WERI-Rb-1 (cell line): ENCODE measurements at regions not wholly inside any gene's neighbourhood (a gene's known extent, or its start where the extent isn't known, plus 50 kb on each side); places are given as distances from the start of the nearest gene placed in this dataset.
A peak's percentile ranks its signal among the peaks of the same experiment; 100 is the strongest.
"Not testable (repeated sequence)": the region's sequence is repeated elsewhere in the genome, so short reads cannot be mapped to it uniquely, and the experiment has no call there.

ENCODE experiments used
- DNase-seq: peaks from one replicate; pipeline ENCODE4 v3.0.0-alpha.2; 2020
- H3K27ac ChIP-seq: fragments of 250-450 bp; sonication (Bioruptor Pico); 2 replicates; pipeline ENCODE4 v1.5.1; 2020; ENCODE audit warnings: mild to moderate bottlenecking, moderate library complexity
- H3K27me3 ChIP-seq: fragments of 250-450 bp; sonication (Bioruptor Pico); 2 replicates; pipeline ENCODE4 v1.5.1; 2021; ENCODE audit warnings: mild to moderate bottlenecking, low read depth, moderate library complexity; ENCODE audit not compliant: insufficient read depth, severe bottlenecking
- H3K36me3 ChIP-seq: fragments of 250-450 bp; sonication (Bioruptor Pico); 2 replicates; pipeline ENCODE4 v1.5.1; 2020; ENCODE audit warnings: mild to moderate bottlenecking, moderate library complexity
- H3K4me3 ChIP-seq: 2 replicates; pipeline ENCODE4 v1.5.1; 2011; ENCODE audit warnings: low read depth, mild to moderate bottlenecking, control low read depth, low read length
- H3K9me3 ChIP-seq: fragments of 250-450 bp; sonication (Bioruptor Pico); 2 replicates; pipeline ENCODE4 v1.5.1; 2021; ENCODE audit warnings: mild to moderate bottlenecking, moderate library complexity; ENCODE audit not compliant: severe bottlenecking
- TF ChIP-seq, protein P1 (sequence below): IDR thresholded peaks from 2 replicates; pipeline ENCODE4 v1.5.1; 2011; ENCODE audit warnings: low read depth, mild to moderate bottlenecking, control low read depth, inconsistent platforms, low read length

DNA sequence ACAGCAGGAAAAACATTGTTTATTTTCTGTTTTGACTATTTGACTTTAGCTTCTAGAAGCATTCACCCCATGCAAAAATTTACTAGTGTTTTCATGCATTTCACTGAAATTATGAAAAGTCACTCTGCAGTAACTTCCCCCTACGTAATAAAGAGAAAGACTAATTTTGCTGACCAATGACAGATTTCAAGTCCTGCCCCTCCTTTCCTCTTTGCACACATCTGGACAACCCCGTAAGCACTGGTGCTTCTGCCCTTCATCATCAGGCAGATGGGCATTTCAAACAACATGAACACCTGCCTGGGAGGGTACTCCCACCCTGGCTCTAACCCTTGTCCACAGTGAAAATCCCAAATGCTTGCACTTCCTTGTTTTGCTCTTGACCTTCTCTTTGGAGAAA, 815.0 kb upstream of the ID2 start:
- Histone ChIP-seq H3K9me3 (no peaks in the 10 kb centered on the region), H3K27me3 (no peaks in the 10 kb centered on the region), H3K27ac (no peak overlapping the region), H3K4me3 (no peak overlapping the region), H3K36me3 (no peaks in the 10 kb centered on the region)
- no peak for DNase-seq
- TF ChIP-seq, protein P1, sequence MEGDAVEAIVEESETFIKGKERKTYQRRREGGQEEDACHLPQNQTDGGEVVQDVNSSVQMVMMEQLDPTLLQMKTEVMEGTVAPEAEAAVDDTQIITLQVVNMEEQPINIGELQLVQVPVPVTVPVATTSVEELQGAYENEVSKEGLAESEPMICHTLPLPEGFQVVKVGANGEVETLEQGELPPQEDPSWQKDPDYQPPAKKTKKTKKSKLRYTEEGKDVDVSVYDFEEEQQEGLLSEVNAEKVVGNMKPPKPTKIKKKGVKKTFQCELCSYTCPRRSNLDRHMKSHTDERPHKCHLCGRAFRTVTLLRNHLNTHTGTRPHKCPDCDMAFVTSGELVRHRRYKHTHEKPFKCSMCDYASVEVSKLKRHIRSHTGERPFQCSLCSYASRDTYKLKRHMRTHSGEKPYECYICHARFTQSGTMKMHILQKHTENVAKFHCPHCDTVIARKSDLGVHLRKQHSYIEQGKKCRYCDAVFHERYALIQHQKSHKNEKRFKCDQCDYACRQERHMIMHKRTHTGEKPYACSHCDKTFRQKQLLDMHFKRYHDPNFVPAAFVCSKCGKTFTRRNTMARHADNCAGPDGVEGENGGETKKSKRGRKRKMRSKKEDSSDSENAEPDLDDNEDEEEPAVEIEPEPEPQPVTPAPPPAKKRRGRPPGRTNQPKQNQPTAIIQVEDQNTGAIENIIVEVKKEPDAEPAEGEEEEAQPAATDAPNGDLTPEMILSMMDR, result no peak

DNA sequence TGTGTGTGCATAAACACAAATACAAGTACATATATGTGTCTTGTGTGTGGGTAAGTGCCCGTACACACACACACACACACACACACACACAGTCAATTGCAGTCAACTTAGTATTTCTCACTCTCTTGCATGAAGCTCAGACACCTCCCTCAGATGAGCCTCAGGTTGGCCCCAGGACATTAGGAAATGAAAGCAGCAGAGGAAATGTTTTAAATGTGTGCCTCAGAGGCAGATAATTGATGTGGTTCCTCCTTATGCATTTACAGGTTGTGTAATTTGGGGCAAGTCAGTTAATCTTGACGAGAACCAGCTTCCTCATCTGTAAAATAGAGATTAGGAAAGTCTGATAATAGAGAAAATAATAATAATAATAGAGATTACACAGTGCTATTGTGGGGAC, 814.0 kb upstream of the ID2 start:
- no peaks in the 10 kb centered on the region for H3K36me3 ChIP-seq
- no peaks in the 10 kb centered on the region for H3K9me3 ChIP-seq
- H3K27me3 ChIP-seq, result no peaks in the 10 kb centered on the region
- H3K27ac ChIP-seq, result no peak overlapping the region
- TF ChIP-seq, protein P1, result no peak
- DNase-seq, result no peak
- H3K4me3 ChIP-seq, result no peak overlapping the region

DNA sequence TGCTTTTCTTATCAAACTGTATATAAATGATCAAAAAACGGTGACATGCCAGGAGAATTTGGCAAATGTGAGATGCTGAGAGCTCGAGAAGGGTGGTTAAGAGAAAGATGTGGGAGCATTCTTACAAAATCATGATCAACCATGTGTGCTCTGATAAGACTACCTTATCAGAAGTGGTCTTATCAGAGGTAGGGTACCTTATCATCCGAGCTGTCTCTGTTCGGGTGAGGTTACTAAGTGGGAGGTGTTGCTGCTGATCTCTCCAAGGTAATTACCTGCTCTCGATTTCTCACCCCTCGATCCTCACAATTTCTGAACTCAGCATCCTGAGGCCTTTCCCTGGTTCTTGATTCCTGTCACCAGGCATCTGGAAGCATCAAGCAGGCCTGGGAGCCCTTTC, 813.0 kb upstream of the ID2 start:
- no peak overlapping the region for H3K27ac ChIP-seq
- H3K9me3 ChIP-seq, result no peaks in the 10 kb centered on the region
- no peaks in the 10 kb centered on the region for H3K36me3 ChIP-seq
- no peaks in the 10 kb centered on the region for H3K27me3 ChIP-seq
- DNase-seq, result no peak
- H3K4me3 ChIP-seq, result no peak overlapping the region
- TF ChIP-seq, protein P1, result no peak

DNA sequence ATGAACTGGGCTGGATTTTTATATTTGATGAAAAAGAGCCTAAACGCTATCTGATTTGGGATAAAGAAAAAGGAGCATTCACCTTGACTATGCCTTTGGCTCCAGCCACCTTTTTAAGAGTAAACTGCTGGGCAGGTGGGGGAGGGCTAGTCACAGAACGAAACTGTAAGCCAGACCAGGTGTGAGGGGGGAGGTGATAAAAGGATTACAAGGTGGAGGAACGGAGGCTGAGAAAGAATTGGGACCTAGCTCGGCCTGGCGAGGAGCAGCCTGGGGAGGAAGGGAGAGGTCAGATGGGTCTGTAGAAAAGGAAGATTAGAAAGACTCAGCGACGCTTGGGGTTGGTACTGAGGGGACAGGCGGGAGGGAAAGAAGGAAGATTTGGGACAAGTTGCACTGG, 805.4 kb upstream of the ID2 start:
- not testable (repeated sequence) for H3K27me3 ChIP-seq, H3K27ac ChIP-seq, H3K9me3 ChIP-seq, H3K4me3 ChIP-seq, H3K36me3 ChIP-seq
- peak; percentile 76 for DNase-seq

DNA sequence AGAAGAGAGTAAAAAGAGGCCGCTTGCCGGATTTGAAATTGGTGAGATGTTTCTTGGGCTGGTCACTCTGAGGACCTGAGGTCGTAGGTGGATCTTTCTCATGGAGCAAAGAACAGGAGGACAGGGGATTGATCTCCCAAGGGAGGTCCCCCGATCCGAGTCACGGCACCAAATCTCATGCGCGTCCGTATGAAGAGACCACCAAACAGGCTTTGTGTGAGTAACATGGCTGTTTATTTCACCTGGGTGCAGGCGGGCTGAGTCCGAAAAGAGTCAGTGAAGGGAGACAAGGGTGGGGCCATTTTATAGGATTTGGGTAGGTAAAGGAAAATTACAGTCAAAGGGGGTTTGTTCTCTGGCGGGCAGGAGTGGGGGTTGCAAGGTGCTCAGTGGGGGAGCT, 803.6 kb upstream of the ID2 start:
- not testable (repeated sequence) for DNase-seq, H3K27ac ChIP-seq, H3K27me3 ChIP-seq, H3K9me3 ChIP-seq, H3K36me3 ChIP-seq, H3K4me3 ChIP-seq

DNA sequence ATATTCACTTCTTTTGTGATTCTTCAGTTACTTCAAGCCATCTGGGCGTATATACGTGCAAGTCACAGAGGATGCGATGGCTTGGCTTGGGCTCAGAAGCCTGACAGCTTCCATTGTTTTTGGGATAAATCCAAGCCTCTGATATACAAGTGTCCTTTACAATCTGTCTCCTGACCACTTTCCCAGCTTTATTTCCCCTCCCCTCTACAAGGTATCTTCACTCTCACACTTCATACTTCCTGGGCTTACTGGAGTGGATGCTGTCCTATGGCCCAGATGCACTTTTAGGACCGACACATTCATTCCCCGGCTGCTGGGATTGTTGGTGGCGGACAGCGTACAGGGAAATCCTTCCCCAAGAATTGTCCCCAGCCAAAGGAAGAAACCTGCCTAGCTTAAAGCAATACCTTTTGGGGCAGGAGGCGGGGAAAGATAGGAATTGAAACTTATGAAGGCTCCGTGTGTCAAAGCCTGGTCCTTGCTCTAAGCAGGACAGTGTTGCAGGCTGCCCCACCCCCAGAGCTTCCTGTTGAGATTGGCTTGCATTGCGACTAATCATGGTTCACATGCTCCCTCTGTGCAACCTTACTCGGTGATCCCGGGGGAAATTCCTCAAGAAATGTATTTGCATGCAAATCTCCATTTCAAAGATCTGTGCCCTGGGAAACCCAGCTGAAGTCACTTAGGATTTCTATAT, 802.9 kb upstream of the ID2 start:
- H3K4me3 ChIP-seq, result no peak overlapping the region
- H3K9me3 ChIP-seq, result no peaks in the 10 kb centered on the region
- no peaks in the 10 kb centered on the region for H3K27me3 ChIP-seq
- TF ChIP-seq, protein P1, result no peak
- no peaks in the 10 kb centered on the region for H3K36me3 ChIP-seq
- H3K27ac ChIP-seq, result no peak overlapping the region
- peak; percentile 35 for DNase-seq

DNA sequence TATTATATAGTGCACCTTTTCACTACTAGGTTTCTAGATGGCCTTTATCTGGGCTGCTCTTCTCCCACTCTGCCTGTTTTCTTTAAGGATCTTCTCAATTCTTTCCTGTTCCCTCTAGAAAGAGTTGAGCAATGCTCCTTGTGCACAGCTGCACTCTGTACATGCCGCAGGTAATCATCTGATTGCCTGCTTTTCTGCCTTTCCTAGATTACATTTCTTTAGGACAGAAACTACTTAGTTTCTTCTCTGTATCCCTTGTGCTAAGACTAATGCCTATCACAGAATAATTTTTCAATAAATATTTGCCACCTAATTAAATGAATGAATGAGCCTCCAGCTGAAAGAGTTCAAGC, 802.4 kb upstream of the ID2 start:
- no peak for DNase-seq

More for the DNA sequence above, 802.4 kb upstream of the ID2 start:
- Histone ChIP-seq H3K27me3 (no peaks in the 10 kb centered on the region), H3K36me3 (no peaks in the 10 kb centered on the region), H3K27ac (no peak overlapping the region), H3K9me3 (no peaks in the 10 kb centered on the region), H3K4me3 (no peak overlapping the region)
- TF ChIP-seq, protein P1, result no peak
